Colonic mucosa (tissue), 4 donors: ENCODE measurements at regions not wholly inside any gene's neighbourhood (a gene's known extent, or its start where the extent isn't known, plus 50 kb on each side); places are given as distances from the start of the nearest gene placed in this dataset.
"Not testable (repeated sequence)": the region's sequence is repeated elsewhere in the genome, so short reads cannot be mapped to it uniquely, and the experiment has no call there.

ENCODE experiments used
- DNase-seq: peaks from one replicate; pipeline ENCODE4 v3.0.0-alpha.2; 2020
- H3K27ac ChIP-seq: fragments of 200-600 bp; one replicate; pipeline ENCODE4 v1.8.0; 2021
- H3K27me3 ChIP-seq: fragments of 200-600 bp; one replicate; pipeline ENCODE4 v1.8.0; 2021
- H3K36me3 ChIP-seq: fragments of 200-600 bp; one replicate; pipeline ENCODE4 v1.8.0; 2021
- H3K4me1 ChIP-seq: fragments of 200-600 bp; one replicate; pipeline ENCODE4 v1.8.0; 2021; ENCODE audit warnings: mild to moderate bottlenecking
- H3K4me3 ChIP-seq: fragments of 200-600 bp; one replicate; pipeline ENCODE4 v1.8.0; 2021
- H3K9ac ChIP-seq, 2 donors: one replicate each; pipeline ENCODE4 v1.7.0; 2013; ENCODE audit warnings: control low read depth in 2 of 2, low read depth in 2 of 2, low read length in 2 of 2
- H3K9me3 ChIP-seq: fragments of 200-600 bp; one replicate; pipeline ENCODE4 v1.8.0; 2021
- intact Hi-C: fragments of 100-400 bp; cut with DNase I; formaldehyde crosslinking; loops from one replicate; pipeline ENCODE4 v1.14.1; 2022
- TF ChIP-seq, protein P1 (sequence below): fragments of 200-600 bp; IDR thresholded peaks from one replicate; pipeline ENCODE4 v1.8.0; 2022; ENCODE audit warnings: antibody characterized with exemption, mild to moderate bottlenecking
- donor health status: healthy.
- donor health status: DM: no; HTN: no; CAD: no.
- donor health status: DM: no; HTN: no; CAD: no.

DNA sequence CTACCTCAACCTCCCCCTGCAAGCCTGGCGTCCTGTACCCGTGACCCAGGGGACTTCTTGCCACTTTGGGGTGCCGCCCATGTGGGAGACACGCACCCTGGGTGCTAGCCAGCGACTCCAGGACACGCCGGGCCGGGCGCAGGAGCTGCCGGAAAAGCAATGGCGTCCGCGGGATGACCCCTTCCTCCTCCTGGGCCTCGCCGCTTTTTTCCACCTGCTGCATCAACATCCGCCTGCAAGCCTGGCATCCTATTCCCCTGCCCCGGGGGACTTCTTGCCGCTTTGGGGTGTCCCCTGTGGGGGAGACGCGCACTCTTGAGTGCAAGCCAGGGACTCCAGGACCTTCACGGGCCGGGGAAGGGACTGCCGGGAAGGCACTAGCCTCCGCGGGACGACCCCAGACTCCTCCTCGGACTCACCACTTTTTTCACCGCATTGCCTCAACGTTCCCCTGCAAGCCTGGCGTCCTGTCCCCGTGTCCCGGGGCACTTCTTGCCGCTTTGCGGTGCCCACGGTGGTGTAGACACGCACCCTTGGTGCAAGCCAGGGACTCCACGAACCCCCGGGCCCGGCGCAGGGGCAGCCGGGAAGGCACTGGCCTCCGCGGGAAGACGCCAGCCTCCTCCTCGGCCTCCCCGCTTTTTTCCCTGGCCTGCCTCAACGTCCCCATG is 237.8 kb downstream of the TUBA3C start:
- no peak overlapping the region for H3K9ac ChIP-seq
- no peaks in the 10 kb centered on the region for H3K27me3 ChIP-seq
- no peak overlapping the region for H3K27ac ChIP-seq
- H3K4me3 ChIP-seq = no peak overlapping the region
- H3K36me3 ChIP-seq = no peaks in the 10 kb centered on the region
- no peaks in the 10 kb centered on the region for H3K9me3 ChIP-seq
- intact Hi-C loops = no loop called here
- no peak for DNase-seq
- TF ChIP-seq, protein P1, sequence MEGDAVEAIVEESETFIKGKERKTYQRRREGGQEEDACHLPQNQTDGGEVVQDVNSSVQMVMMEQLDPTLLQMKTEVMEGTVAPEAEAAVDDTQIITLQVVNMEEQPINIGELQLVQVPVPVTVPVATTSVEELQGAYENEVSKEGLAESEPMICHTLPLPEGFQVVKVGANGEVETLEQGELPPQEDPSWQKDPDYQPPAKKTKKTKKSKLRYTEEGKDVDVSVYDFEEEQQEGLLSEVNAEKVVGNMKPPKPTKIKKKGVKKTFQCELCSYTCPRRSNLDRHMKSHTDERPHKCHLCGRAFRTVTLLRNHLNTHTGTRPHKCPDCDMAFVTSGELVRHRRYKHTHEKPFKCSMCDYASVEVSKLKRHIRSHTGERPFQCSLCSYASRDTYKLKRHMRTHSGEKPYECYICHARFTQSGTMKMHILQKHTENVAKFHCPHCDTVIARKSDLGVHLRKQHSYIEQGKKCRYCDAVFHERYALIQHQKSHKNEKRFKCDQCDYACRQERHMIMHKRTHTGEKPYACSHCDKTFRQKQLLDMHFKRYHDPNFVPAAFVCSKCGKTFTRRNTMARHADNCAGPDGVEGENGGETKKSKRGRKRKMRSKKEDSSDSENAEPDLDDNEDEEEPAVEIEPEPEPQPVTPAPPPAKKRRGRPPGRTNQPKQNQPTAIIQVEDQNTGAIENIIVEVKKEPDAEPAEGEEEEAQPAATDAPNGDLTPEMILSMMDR = no peak
- H3K4me1 ChIP-seq = no peaks in the 10 kb centered on the region

DNA sequence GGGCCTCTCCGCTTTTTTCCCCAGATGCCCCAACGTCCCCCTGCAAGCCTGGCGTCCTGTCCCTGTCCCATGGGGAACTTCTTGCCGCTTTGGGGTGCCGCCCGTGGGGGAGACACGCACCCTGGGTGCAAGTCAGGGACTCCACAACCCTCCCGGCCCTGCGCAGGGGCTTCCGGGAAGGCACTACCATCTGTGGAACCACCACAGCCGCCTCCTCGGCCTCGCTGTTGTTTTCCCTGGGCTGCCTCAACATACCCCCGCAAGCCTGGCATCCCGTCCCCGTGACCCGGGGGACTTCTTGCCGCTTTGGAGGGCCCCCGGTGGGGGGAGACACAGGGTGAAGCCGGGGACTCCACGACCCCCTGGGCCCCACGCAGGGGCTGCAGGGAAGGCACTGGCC is 238.4 kb downstream of the TUBA3C start:
- TF ChIP-seq, protein P1 = no peak
- Histone ChIP-seq H3K4me1 (no peaks in the 10 kb centered on the region), H3K9ac (no peak overlapping the region), H3K4me3 (no peak overlapping the region), H3K27me3 (no peaks in the 10 kb centered on the region), H3K9me3 (no peaks in the 10 kb centered on the region), H3K27ac (no peak overlapping the region), H3K36me3 (no peaks in the 10 kb centered on the region)
- intact Hi-C loops = no loop called here
- DNase-seq = no peak

DNA sequence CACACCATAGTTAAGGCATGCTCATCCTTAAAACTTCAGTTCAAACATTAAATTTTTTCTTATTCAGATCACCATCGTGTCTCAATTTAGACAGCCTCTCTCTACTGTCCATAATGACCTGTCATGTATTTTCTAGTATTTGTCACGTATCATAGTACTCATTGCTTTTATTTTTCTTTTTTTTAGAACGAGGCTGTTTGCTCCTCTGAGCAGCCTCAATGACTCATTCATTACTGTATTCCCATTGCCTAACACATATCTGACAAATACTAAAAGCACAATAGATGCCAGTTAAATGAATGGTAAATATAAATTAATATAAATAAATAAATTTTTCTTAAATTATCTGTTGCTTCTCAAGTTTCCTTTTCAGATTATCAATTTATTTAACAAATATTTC is 245.5 kb downstream of the TUBA3C start:
- TF ChIP-seq, protein P1 = no peak
- no peak for DNase-seq

DNA sequence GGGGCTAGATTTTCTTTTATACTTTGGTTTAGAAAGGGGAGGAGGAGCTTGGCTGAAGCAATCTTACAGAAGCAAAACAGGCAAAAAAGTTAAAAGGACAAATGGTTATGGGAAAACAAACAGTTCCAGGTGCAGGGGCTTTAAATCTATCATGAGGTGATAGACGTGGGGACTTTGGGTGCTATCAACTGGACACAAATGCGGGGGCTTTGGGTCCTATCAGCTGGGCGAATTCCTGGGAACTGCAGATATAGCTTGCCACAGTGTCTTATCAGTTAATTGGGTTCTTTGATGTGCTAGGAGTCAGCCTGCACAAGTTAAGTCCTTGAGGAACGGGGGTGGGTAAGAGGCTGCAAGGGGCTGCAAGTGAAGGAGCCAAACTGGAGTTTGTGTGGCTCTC is 260.6 kb downstream of the TUBA3C start:
- DNase-seq = no peak
- Histone ChIP-seq H3K27me3 (no peaks in the 10 kb centered on the region), H3K9ac (no peak overlapping the region), H3K4me1 (no peaks in the 10 kb centered on the region), H3K9me3 (no peaks in the 10 kb centered on the region), H3K4me3 (no peak overlapping the region), H3K27ac (no peak overlapping the region), H3K36me3 (no peaks in the 10 kb centered on the region)
- TF ChIP-seq, protein P1 = no peak
- intact Hi-C loops = no loop called here

More for the DNA sequence above, 245.5 kb downstream of the TUBA3C start:
- Histone ChIP-seq H3K4me1 (no peaks in the 10 kb centered on the region), H3K9me3 (no peaks in the 10 kb centered on the region), H3K9ac (no peak overlapping the region), H3K27ac (no peak overlapping the region), H3K27me3 (no peaks in the 10 kb centered on the region), H3K4me3 (no peak overlapping the region), H3K36me3 (no peaks in the 10 kb centered on the region)
- intact Hi-C loops = no loop called here

DNA sequence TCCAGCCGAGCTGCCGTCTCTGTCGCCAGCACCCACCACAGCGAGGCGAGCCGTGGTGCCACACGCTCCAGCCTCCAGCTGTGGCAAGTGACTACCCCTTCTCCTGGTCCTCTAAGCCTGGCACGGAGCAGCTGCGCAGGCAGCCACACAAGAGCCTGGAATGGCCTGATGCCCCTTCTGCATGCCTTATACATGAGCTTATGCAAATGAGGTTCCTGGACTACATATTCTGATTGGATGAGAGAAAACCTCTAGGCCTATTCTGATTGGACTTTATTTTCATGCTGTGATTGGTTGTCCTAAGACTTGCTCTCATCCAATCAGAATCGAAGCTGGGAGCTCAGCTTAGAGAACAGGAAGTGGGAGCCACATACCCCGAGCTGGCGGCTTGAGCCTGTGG is 276.5 kb downstream of the TUBA3C start:
- DNase-seq, H3K27ac ChIP-seq, H3K36me3 ChIP-seq, intact Hi-C loops, H3K9me3 ChIP-seq, H3K9ac ChIP-seq, H3K4me1 ChIP-seq, H3K27me3 ChIP-seq, H3K4me3 ChIP-seq: not testable (repeated sequence)

DNA sequence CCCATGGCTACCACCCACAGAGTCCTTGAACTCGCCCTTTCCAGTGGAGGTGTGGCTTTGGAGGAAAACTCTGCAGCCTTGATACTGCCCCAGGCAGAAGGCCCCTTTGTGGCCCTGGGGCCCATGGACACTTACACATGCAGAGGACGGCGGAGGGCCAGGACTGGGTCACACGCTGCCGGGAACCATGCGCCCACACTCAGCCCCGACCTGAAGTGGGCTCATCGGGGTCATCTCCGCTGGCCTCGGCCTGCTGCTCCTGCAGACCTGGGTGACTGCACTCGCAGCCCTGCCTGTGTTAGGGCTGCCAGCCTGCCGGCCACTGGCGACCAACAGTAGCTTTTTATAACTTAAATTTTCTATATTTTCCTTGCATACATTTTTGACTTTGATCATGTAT is 286.2 kb downstream of the TUBA3C start:
- H3K4me3 ChIP-seq, intact Hi-C loops, H3K36me3 ChIP-seq, H3K9me3 ChIP-seq, DNase-seq, H3K9ac ChIP-seq, H3K27ac ChIP-seq, H3K27me3 ChIP-seq, H3K4me1 ChIP-seq: not testable (repeated sequence)

DNA sequence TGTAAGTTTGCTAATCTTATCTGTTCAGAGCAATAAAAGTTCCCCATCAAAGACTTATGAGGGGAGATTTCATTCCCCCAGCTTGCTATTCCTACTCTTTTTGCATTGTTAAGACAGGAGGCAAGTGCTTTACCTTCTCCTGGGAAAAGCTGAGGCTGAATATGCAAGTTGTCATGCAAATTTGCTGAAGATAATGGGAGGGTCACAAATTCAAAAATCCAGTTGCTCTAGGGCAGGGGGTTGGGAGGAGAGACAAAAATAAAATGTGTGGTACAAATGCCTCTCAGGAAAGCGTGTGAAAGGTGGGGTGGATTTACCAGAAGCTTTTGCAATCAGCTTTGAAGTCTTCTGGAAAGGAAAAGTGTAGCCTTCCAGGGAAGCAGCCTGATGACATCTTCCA is 290.4 kb downstream of the TUBA3C start:
- H3K4me1 ChIP-seq, H3K27me3 ChIP-seq, H3K9ac ChIP-seq, H3K27ac ChIP-seq, H3K36me3 ChIP-seq, DNase-seq, intact Hi-C loops, H3K4me3 ChIP-seq, H3K9me3 ChIP-seq: not testable (repeated sequence)

DNA sequence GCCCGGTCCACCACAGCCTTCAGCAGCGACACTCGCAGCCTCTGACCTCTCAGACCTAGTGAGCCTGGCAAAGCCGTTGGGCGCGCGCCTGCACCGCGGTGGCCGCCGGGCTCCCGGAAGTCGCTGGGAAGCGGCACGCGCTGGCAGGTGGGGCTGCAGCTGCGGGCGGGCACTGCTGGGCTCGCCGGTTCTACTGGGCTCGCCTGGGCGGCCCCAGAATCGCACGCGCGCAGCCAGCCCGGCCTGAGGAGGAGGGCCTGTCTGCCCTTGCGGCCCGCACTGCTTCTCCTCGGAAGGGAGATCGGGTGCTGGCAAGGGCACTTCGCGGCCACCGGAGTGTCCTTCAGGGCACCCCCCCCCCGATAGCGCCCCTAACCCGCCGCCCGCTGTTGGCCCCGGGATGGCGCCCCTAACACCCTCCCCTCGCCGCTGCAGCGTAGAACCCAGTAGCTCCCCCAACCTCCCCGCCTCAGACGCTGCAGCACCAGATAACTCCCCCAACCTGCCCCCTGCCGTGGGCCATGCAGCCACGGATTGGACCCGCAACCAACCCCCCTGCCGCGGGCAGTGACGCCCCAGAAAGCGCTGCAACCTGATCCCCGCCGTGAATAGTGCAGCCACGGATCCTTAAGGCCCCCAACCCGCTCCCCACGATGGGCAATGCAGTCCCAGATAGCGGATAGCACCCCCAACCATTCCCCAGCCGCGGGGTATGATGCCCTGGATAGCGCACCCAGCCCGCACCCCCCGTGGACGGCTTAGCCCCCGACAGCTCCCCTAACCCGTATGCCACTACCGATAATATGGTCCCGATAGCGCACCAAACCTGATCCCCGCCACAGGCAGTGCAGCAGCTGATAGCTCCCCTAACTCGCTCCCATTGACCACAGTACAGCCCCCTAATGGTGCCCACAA is 306.5 kb downstream of the TUBA3C start:
- intact Hi-C loops, H3K9me3 ChIP-seq, DNase-seq, H3K27ac ChIP-seq, H3K36me3 ChIP-seq, H3K4me1 ChIP-seq, H3K9ac ChIP-seq, H3K4me3 ChIP-seq, H3K27me3 ChIP-seq: not testable (repeated sequence)

DNA sequence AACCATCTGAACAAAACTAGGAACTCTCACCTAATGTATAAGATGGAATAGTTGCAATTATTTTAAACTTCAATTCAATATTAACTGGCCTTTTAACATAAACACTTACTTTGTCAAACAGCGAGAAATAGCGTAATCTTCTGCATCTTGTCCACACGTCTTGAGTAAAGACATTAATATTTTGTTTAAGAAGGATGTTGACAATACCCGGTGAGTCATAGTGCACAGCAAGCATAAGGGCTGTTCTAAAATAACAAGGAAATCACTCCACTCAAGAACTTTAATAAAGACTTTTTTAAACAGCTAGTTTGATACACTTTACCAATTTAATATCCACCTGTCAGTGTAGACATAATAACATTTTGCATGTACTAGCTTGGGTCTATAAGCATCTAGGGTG is 311.1 kb downstream of the TUBA3C start:
- DNase-seq, H3K27ac ChIP-seq, intact Hi-C loops, H3K4me3 ChIP-seq, H3K27me3 ChIP-seq, H3K4me1 ChIP-seq, H3K9me3 ChIP-seq, H3K36me3 ChIP-seq, H3K9ac ChIP-seq: not testable (repeated sequence)
